ENCODE measurements at regions not wholly inside any gene's neighbourhood (a gene's known extent, or its start where the extent isn't known, plus 50 kb on each side); places are given as distances from the start of the nearest gene placed in this dataset.
"Not testable (repeated sequence)": the region's sequence is repeated elsewhere in the genome, so short reads cannot be mapped to it uniquely, and the experiment has no call there.

GRCh38 chr1:81738875-81739274, 61.9 kb upstream of the ADGRL2 start:
- DNase-seq (ENCODE audit: low read depth), result no peak

DNA sequence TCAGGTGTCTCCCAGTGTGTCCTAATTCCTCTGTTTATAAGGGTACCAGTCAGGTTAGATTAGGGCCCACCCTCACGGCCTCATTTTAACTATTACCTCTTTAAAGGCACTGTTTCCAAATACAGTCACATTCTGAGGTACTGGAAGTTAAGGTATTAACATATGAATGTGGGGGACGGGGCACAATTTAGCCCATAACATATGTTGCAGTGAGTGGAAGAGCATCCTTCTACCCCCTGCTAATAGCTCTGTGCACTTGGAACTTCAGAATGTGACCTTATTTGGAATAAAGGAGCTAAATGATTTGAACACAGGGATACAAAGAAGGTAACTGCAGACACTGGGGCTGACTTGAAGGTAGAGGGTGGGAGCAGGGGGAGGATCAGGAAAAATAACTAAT, 67.3 kb upstream of the ADGRL2 start:
- no peak for DNase-seq (ENCODE audit: low read depth)

GRCh38 chr1:81731989-81732388, 68.7 kb upstream of the ADGRL2 start:
- DNase-seq (ENCODE audit: low read depth), result no peak

GRCh38 chr1:81730881-81731280, 69.9 kb upstream of the ADGRL2 start:
- no peak for DNase-seq (ENCODE audit: low read depth)

- DNase-seq (ENCODE audit: low read depth), result not testable (repeated sequence)
Measured at GRCh38 chr1:81730299-81730698, 70.4 kb upstream of the ADGRL2 start.

- DNase-seq (ENCODE audit: low read depth), result no peak
Measured at GRCh38 chr1:81729818-81730217, 70.9 kb upstream of the ADGRL2 start.

DNA sequence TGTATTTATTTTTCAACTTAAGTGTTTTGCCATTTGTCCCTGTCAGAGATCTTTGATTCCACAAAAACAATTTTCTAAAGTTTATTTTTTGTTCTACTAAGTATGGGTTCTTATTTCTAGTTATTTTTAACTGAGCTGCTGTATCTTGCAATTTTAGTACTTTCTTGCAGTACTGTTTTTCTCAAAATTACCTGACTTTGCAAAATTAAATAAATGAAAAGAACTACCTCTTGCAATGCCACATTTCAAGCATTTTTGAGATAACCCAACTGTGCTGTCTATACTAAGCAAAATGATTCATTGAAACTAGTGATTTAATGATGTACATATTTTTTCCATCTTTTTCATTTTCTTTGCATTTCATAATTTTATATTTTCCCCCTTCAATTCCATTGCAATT, 71.5 kb upstream of the ADGRL2 start:
- DNase-seq (ENCODE audit: low read depth), result no peak

- DNase-seq (ENCODE audit: low read depth), result no peak
Measured at GRCh38 chr1:81725823-81726222, 74.9 kb upstream of the ADGRL2 start.

GRCh38 chr1:81722631-81723328, 78.0 kb upstream of the ADGRL2 start:
- DNase-seq (ENCODE audit: low read depth), result not testable (repeated sequence)

DNA sequence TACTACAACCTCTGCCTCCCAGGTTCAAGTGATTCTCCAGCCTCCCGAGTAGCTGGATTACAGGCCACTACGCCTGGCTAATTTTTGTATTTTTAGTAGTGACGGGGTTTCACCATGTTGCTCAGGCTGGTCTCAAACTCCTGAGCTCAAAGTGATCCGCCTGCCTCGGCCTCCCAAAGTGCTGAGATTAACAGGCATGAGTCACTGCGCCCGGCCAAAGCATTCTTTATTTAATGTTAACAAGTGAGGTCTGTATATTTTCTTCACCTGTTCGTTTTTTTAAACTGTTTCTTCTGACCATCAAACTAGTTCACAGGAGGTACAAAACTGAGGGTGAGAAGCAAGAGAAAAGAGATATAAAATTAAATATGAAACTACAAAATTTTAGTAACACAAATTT, 80.5 kb upstream of the ADGRL2 start:
- not testable (repeated sequence) for DNase-seq (ENCODE audit: low read depth)

GRCh38 chr1:81717230-81717629, 83.5 kb upstream of the ADGRL2 start:
- DNase-seq (ENCODE audit: low read depth), result no peak

- no peak for DNase-seq (ENCODE audit: low read depth)
Measured at GRCh38 chr1:81715391-81715790, 85.3 kb upstream of the ADGRL2 start.

- no peak for DNase-seq (ENCODE audit: low read depth)
Measured at GRCh38 chr1:81714636-81715035, 86.1 kb upstream of the ADGRL2 start.

GRCh38 chr1:81712425-81712824, 88.3 kb upstream of the ADGRL2 start:
- no peak for DNase-seq (ENCODE audit: low read depth)

- DNase-seq (ENCODE audit: low read depth), result no peak
Measured at GRCh38 chr1:81710857-81711256, 89.9 kb upstream of the ADGRL2 start.

GRCh38 chr1:81708250-81708649, 92.5 kb upstream of the ADGRL2 start:
- no peak for DNase-seq (ENCODE audit: low read depth)

DNA sequence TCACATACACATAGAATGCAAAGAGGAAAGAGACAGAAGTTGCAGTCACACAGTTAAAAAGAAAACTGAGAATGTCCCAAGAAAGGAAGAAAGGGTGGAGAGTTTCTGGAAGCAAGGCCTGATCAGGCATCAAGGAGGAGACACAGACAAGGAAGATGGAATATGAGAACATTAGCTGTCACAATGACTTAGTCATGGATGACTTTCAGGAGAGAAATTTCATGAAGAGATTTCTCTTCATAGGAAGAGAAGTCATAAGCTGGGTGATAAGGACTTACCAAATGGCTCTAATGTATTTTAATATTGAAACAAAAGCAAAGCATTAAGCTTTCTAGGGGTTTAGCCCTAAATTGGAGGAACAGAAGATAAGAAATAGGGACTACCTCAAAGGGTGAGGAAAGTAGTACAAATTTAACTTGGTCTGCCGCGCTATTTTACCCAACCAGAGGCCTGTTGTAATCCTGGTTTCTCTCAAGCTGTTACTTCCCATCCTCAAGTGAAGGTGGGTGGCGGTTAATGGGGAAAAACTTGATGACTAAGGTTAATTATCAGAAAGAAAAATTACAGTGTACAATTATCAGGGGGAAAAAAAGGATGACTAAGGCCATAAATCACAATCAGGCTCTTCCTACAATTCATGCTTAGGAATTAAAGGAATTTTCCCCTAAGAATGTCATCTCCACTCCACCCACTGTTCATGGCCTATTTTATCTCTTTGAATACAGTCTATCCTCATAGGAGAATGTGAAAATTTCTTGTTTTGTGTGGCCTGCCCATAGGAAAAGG, 93.9 kb upstream of the ADGRL2 start:
- DNase-seq (ENCODE audit: low read depth), result no peak

DNA sequence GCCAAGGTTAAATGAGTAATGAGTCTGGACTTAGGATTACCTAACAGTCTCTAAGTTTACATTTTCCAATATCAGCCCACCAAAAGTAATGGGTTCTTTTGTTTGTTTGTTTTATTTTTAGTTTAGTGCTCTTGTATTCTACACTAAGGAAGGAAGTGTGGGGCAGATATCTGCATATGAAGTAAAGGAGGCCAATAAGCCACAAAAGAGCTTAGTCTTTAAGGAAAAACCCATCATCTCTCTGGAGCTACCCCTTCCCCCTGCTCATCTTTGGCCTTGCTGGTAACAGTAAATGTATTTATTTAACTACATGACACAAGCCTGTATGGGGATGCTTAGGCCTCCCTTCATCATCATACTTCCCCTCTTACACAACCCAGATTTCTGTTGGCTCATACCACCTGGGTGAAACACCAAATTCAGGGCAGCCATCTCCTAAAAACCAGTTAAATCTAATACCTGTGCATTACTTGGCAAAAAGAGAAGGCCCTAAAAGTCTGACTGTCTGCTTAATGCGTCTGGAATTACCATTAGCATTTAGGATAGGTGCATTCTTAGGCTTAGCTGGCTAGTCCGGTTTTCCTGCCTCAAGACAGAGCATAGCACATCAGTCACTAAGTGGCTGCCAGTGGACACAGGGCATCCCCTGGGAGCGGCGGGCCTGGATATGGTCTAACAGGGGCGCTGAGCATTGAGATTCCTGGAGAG, 96.8 kb upstream of the ADGRL2 start:
- DNase-seq (ENCODE audit: low read depth), result no peak

- no peak for DNase-seq (ENCODE audit: low read depth)
Measured at GRCh38 chr1:81703391-81703755, 97.4 kb upstream of the ADGRL2 start.

- no peak for DNase-seq (ENCODE audit: low read depth)
Measured at GRCh38 chr1:81702903-81703302, 97.8 kb upstream of the ADGRL2 start.

- DNase-seq (ENCODE audit: low read depth), result no peak
Measured at GRCh38 chr1:81702079-81702715, 98.5 kb upstream of the ADGRL2 start.

- no peak for DNase-seq (ENCODE audit: low read depth)
Measured at GRCh38 chr1:81700728-81701470, 99.8 kb upstream of the ADGRL2 start.

All from forelimb muscle (tissue), 1 donor.